NCI-H1694 (cell line): ENCODE measurements at regions not wholly inside any gene's neighbourhood (a gene's known extent, or its start where the extent isn't known, plus 50 kb on each side); places are given as distances from the start of the nearest gene placed in this dataset.

Source experiments
- DNase-seq: peaks from one replicate; lab custom pipeline; 2025; lab: John Stamatoyannopoulos, UW

- no peak for DNase-seq
These were observed 194.3 kb downstream of the NR2F2 start for GRCh38 chr15:96524676-96525417.

GRCh38 chr15:96535148-96535547, 204.6 kb downstream of the NR2F2 start:
- DNase-seq, result no peak

DNA sequence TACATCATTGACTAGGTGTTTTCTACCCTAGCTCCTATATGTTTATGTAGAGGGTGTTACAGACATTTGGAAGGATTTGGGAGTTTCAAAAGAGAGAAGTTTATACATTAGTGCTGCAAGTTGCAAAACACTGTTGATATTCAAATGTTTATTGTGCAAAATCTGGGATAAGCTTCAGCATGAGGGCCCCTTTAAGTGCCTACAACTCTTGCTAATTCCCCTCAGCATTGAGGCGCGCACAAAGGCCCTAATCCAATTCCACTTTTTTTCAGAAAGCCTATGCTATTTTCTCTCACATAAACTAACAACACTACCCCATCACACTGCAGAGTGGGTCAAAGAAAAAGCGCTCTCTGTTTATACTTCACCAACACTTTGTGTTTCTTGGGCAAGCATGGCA, 208.0 kb downstream of the NR2F2 start:
- no peak for DNase-seq

GRCh38 chr15:96540283-96540682, 209.8 kb downstream of the NR2F2 start:
- no peak for DNase-seq

DNA sequence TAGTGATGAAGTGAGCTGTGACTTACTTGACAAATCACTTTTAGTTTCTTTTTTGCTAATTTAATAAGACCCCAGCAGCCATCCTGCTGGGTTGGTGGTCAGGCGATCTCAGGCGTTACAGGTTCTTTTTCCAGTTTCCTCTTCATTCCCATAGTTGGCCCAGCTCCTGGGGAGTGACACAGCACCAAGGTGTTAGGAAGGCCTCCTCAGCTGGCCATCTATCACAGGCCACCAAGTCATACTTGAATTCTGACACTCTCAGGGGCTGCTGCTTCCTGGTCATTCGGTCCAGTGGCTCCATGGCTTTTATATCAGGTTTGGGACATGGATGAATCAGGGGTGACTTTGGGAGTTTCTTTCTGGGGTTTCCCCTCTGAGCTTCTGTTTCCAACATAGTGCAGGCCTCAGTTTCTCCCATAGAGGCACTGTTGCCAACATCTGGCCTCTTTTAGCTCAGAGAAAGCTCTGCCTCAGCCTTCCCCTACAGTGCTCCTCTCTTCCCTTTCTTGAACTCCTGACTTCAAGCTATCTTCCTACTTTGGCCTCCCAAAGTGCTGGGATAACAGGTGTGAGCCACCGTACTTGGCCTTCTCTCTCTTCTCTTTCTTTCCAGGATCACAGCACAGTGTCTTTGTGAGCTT, 211.8 kb downstream of the NR2F2 start:
- DNase-seq, result no peak

DNA sequence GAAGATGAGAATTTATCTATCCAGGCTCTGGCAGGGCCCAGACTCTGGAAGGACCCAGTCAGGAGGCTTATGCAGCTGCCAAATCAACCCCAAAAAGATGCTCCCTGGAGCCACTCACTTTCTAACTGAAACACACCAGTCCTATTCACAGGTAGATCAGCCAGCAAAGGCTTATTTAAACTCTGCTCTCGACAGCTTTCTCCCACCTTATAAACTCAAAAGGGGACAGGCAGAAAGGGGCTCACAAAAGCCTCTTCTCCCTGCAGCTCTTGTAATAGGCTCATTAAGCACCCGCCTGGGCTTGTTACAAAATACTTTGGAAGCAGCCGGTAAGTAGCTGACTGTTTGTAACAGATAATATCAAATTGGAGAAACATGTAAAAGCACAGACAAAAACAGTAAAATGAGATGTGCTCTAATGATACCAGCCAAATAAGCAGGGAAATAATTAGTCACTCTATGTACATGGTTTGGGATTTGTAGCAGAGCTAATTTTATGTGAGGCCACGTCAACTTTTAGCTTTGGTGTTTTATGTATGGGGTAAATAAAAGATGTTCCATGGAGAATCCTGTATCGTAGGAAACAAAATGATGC, 213.8 kb downstream of the NR2F2 start:
- DNase-seq, result no peak

GRCh38 chr15:96549136-96549535, 218.6 kb downstream of the NR2F2 start:
- DNase-seq, result no peak

DNA sequence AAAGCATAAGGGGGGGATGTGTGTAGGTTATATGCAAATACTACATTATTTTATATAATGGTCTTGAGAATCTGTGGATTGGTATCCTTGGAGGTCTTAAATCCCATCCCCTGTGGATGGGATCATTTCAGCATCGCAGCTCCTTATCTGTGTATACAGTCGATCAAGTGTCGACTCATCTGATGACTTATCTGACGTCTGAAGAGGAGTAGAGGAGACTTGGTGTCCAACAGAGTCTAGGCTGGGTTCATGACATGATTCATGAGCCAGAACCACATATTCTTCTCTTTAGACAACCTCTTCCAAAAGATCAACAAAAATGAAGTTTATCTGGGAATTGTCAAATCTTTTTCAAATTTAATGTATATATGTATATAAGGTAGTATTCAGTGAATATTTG, 220.7 kb downstream of the NR2F2 start:
- DNase-seq, result no peak

DNA sequence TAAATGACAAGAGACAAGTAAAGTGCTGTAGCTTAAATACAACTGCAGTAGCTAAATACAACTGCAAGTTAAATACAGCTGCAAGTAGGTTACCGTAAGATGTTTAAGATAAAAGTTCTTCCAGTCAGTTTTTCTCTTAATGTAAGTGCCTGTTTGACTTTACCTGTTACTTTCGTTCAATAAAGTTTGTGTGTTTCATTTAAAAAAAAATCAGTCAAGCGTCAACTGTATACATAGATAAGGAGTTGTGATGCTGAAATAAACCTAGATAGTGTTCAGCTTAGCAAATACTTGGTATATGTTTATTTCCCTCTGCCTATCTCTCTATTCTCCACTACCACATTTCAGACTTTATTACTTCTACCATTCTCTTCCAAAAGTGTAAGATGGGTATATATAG, 221.2 kb downstream of the NR2F2 start:
- DNase-seq, result no peak

- no peak for DNase-seq
These were observed 222.5 kb downstream of the NR2F2 start for GRCh38 chr15:96553006-96553405.

- no peak for DNase-seq
These were observed 223.0 kb downstream of the NR2F2 start for GRCh38 chr15:96553451-96553850.

GRCh38 chr15:96553931-96554330, 223.4 kb downstream of the NR2F2 start:
- no peak for DNase-seq

DNA sequence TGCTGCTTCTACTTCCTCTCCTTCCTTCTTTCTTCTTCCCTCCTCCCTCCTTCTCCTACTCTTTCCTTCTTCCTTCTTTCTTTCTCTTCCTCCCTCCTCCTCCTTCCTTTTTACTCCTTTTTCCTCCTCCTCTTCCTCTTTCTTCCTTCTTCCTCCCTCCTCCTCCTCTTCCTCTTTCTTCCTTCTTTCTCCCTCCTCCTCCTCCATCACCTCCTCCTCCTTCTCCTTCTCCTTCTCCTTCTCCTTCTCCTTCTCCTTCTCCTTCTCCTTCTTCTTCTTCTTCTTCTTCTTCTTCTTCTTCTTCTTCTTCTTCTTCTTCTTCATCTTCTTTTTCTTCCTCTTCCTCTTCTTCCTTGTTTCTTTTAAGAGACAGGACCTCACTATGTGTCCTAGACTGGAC, 224.0 kb downstream of the NR2F2 start:
- DNase-seq, result no peak

- no peak for DNase-seq
These were observed 228.6 kb downstream of the NR2F2 start for GRCh38 chr15:96559087-96559486.

DNA sequence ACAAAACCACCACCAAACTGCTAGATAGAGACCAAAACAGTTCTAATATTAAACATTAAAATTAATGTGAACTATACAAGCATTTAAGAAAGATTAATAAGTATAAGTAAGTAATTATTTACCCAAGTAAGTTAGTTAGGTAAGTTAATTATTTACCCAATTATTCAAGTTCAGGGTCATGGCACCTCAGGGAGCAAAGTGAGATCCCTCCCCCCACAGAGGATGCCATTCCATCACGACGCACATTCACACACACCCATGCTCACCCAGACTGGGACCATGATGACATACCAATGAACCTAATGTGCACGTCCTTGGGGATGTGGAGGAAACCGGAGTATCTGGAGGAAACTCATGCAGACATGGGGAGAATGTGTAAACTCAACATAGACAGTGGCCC, 229.1 kb downstream of the NR2F2 start:
- no peak for DNase-seq

DNA sequence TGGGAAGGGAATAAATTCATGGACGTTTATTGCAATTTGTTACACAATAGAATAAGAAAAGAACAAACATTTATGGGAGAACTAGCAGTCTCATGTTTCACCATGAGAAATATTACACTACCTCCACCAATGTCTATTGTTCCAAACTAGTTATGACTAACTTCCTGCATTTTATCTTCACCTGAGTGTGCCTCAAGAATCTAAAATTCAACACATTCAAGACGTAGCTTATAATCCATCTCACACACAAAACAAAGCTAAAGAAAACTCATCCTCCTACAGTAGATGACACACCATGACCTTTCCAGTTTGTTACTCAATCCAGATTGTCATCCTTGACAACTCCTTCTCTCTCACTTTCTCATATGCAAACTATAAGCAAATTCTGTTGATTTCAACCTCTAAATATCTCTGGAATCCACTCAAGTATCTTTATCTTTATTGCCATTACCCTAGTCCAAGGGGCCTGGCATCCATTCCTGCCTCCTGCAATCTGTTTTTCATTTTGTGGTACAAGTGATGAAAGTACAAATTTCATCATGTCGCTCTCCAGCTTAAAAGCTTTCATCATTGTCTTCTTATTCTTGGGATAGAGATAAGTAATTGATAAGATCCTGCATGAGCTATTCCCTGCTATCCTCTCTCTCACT, 229.9 kb downstream of the NR2F2 start:
- DNase-seq, result no peak

DNA sequence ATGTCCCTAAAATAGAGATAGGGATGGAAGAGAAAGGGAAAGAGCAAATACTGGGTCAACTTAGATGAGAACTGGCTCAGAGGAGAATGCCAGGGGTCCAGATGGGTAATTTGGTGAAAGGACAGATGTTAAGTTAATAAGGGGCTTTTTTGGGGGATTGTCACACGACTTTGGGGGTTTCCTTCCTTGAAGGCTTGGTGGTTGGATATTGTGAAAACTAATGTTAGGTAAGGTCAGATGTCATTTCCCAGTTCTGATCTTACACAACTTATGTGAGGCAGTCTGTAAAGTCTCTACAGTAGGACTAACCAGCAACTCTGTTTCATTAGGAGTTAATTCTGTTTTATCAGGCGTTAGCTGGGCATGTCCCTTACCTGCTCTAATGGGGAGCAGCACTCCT, 231.1 kb downstream of the NR2F2 start:
- no peak for DNase-seq

DNA sequence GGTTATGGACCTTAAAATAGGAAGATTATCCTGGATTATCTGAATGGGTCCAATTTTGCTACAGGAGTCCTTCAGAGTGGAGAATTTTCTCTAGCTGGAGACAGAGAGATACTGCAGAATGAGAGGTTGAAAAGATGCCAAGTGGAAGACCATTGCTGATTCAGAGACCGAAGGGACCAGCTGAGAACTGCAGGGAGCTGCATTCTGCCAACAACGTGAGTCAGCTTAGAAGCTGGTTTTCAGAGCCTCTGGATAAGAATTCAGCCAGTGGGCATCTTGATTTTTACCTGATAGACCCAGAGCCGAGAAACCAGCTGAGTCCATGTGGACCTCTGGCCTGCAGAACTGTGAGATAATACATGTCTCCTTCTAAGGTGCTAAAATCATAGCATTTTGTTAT, 234.0 kb downstream of the NR2F2 start:
- no peak for DNase-seq

DNA sequence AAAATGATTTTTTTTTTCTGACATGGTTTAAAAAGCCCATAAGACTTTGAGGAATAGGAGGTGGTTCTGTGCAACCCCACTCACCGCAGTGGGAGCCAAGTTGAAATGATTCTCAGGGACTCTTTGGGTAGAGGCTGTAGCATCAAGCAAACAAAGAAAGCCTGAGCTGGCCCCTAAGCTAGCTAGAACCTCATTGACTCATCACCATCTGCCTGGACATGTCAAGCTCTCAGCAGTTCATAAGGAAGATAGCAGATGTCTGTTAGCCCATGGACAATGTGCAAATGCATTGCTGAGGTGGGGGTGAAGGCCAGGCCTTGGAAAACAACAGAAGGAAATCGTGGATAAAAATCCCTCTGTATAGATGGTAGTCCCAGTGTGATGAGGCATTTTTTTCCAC, 234.8 kb downstream of the NR2F2 start:
- no peak for DNase-seq

DNA sequence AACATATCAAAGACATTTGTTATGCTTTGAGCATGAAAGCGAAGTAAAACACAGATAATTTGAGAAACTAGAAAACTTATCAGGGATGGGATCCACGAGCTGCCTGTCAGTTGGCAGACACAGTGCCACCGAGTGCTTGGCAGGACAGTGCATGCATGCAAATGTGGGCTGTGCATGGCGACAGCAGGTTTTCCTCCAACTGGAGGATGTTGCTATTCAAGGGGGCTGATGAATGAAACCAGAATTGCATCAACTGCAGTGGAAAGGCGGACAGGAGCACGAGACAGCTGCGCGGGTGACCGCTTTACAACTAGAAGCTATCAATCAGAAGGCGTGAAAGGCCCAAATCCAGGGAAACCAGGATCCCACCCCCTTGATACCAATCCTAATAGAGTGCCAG, 244.3 kb downstream of the NR2F2 start:
- no peak for DNase-seq

DNA sequence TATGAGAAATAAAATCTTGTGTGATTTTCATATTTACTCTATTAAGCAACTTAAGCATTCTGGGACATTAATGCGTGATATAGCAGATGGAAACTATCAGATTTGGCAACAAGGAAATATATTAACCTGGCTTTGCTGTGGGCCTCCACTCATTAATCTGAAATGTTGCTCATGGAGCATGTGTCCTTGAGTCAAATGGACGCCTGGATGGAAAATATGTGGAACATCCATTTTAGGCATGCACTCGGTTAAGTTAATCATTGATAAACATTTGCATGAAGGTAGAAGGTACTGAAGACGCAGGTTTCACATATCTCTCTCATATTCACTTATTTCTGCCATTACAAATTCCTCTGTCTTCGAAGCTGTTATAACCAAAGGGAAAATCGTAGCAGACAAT, 246.1 kb downstream of the NR2F2 start:
- DNase-seq, result no peak

DNA sequence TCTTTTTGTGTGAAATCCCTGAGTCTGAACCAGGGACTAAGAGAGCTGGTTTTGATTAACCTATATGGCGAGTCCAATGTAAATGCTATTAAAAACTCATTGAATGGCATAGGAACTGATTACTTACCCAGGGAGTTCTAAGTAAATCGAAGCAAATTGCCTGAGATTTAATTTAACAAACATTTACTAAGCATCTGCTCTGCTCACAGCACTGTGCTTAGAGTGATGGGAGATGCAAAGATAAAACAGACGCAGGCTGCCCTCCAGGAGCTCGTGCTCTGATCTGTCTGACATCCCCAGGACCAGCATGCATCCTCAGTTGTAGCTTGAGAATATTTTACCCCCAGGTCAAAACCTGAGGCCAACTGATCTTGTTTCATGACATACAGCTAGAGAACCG, 247.9 kb downstream of the NR2F2 start:
- DNase-seq, result no peak

- no peak for DNase-seq
These were observed 250.9 kb downstream of the NR2F2 start for GRCh38 chr15:96581371-96581770.
